ENCODE measurements at regions not wholly inside any gene's neighbourhood (a gene's known extent, or its start where the extent isn't known, plus 50 kb on each side); places are given as distances from the start of the nearest gene placed in this dataset.
"Not testable (repeated sequence)": the region's sequence is repeated elsewhere in the genome, so short reads cannot be mapped to it uniquely, and the experiment has no call there.

GRCh38 chrX:138082251-138082650, 516.3 kb downstream of the ZIC3 start (continued):
- TF ChIP-seq NFE2L1 (tag; IDR thresholded peaks at IDR 0.05; ENCODE audit: borderline replicate concordance, low read depth) (no peak), POLR2A (conservative IDR thresholded peaks at IDR 0.05) (no peak)

- POLR2A ChIA-PET: no interaction called here
- BruUV-seq (replicated peaks): no TSS peak
- no peaks in the 10 kb centered on the region for H3K9me3 ChIP-seq (replicated peaks; ENCODE audit: control insufficient read depth, insufficient read depth, low read depth, low read length)
- ATAC-seq: no peak
- no peaks in the 10 kb centered on the region for H3K36me3 ChIP-seq (ENCODE audit: control insufficient read depth, insufficient read depth, low read length)
- no peaks in the 10 kb centered on the region for H3K27me3 ChIP-seq (ENCODE audit: control insufficient read depth in 2 of 2, insufficient read depth in 2 of 2, low read length in 2 of 2)
- no peak overlapping the region for H3K9ac ChIP-seq (ENCODE audit: insufficient read depth in 1 of 2, low read depth in 2 of 2, low read length in 2 of 2)
- intact Hi-C loops (cut with micrococcal nuclease): no loop called here
- FAIRE-seq: no peak
- in situ Hi-C loops (cut with MboI): no loop called here
- WGBS (ENCODE audit: insufficient coverage, low coverage, missing lambda C conversion rate): 0% methylated on average over 2 of the region's 2 CpGs
- no peaks in the 10 kb centered on the region for H3K79me2 ChIP-seq (ENCODE audit: control insufficient read depth, insufficient read depth, low read length)
- H2AFZ ChIP-seq (ENCODE audit: low read depth, low read length): no peak overlapping the region
- no peak overlapping the region for H3K4me2 ChIP-seq (ENCODE audit: insufficient read depth, low read length)
- TF ChIP-seq TAF15 (IDR thresholded peaks at IDR 0.05; ENCODE audit: low read depth, low read length): no peak
- TF ChIP-seq AFF4 (CRISPR knock-in tag; IDR thresholded peaks at IDR 0.05): no peak
- TF ChIP-seq ZNF561 (CRISPR knock-in tag; conservative IDR thresholded peaks at IDR 0.05): no peak
- TF ChIP-seq SUPT5H (IDR thresholded peaks at IDR 0.05): no peak
- no peak for TF ChIP-seq SP2 (IDR thresholded peaks at IDR 0.05; ENCODE audit: extremely low read depth, low read depth, low read length, poor library complexity, severe bottlenecking)
- TF ChIP-seq HMGN3 (IDR thresholded peaks at IDR 0.05; ENCODE audit: borderline replicate concordance, extremely low read depth, insufficient read length, low read depth, low read length): no peak
- no peaks in the 10 kb centered on the region for H4K20me1 ChIP-seq (replicated peaks; ENCODE audit: control insufficient read depth, insufficient read depth, low read length)
- H3K9me1 ChIP-seq (ENCODE audit: control insufficient read depth, insufficient read depth, low read length): no peaks in the 10 kb centered on the region
- H3K27ac ChIP-seq (ENCODE audit: extremely low read depth, low read depth, low read length): no peak overlapping the region
- DNase-seq (ENCODE audit: extremely low read depth in 1 of 4, low spot score in 3 of 4): no peak
- CTCF ChIA-PET (ENCODE audit: low intra/inter-chr PET ratio): no interaction called here
- H3K4me1 ChIP-seq (replicated peaks in 1 of 2; ENCODE audit: control insufficient read depth in 2 of 2, insufficient read depth in 2 of 2, low read length in 2 of 2): no peaks in the 10 kb centered on the region
- H3K4me3 ChIP-seq: no peak overlapping the region
These were observed 517.0 kb downstream of the ZIC3 start for GRCh38 chrX:138082896-138083295.

GRCh38 chrX:138110910-138111309, 545.0 kb downstream of the ZIC3 start:
- H3K9ac ChIP-seq (ENCODE audit: insufficient read depth in 1 of 2, low read depth in 2 of 2, low read length in 2 of 2); H3K27ac ChIP-seq (ENCODE audit: extremely low read depth, low read depth, low read length); H3K36me3 ChIP-seq (ENCODE audit: control insufficient read depth, insufficient read depth, low read length); H3K79me2 ChIP-seq (ENCODE audit: control insufficient read depth, insufficient read depth, low read length); H3K4me1 ChIP-seq (replicated peaks in 1 of 2; ENCODE audit: control insufficient read depth in 2 of 2, insufficient read depth in 2 of 2, low read length in 2 of 2); H3K4me3 ChIP-seq; BruUV-seq (replicated peaks); POLR2A ChIA-PET; H2AFZ ChIP-seq (ENCODE audit: low read depth, low read length); DNase-seq (ENCODE audit: extremely low read depth in 1 of 4, low spot score in 3 of 4); H3K9me3 ChIP-seq (replicated peaks; ENCODE audit: control insufficient read depth, insufficient read depth, low read depth, low read length); H4K20me1 ChIP-seq (replicated peaks; ENCODE audit: control insufficient read depth, insufficient read depth, low read length); ATAC-seq; intact Hi-C loops (cut with micrococcal nuclease); CTCF ChIA-PET (ENCODE audit: low intra/inter-chr PET ratio); H3K4me2 ChIP-seq (ENCODE audit: insufficient read depth, low read length); FAIRE-seq; H3K27me3 ChIP-seq (ENCODE audit: control insufficient read depth in 2 of 2, insufficient read depth in 2 of 2, low read length in 2 of 2); H3K9me1 ChIP-seq (ENCODE audit: control insufficient read depth, insufficient read depth, low read length); in situ Hi-C loops (cut with MboI): not testable (repeated sequence)
- 0% methylated on average over 2 of the region's 3 CpGs for WGBS (ENCODE audit: insufficient coverage, low coverage, missing lambda C conversion rate)

Measured in K562 (cell line).